Activated CD8-positive, alpha-beta memory T cell treated with anti-CD3 and anti-CD28 coated beads for 24 hours (primary cell): ENCODE measurements at regions not wholly inside any gene's neighbourhood (a gene's known extent, or its start where the extent isn't known, plus 50 kb on each side); places are given as distances from the start of the nearest gene placed in this dataset.

Experiments
- DNase-seq: peaks from one replicate; pipeline ENCODE4 v3.0.0-alpha.2; 2020

DNA sequence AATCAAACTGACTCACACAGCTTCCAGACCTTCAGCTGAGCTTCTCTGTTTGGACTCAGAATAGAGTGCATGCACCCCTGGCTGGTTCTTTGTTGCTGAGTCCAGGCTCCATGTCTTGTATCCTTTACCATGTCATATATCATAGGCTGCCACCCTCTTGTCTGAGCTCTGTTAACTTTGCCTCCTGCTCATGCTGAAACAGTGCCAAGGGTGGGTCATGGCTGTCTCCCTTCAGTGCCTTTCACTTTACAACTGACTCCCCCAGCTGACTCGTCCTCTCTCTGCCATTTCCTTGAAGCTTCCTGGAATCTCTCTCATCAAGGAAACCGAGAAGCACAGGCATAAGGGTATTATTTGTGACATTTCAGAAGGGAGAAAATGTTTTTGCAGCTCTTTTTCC is 885.3 kb downstream of the TTLL7 start:
- DNase-seq: no peak

DNA sequence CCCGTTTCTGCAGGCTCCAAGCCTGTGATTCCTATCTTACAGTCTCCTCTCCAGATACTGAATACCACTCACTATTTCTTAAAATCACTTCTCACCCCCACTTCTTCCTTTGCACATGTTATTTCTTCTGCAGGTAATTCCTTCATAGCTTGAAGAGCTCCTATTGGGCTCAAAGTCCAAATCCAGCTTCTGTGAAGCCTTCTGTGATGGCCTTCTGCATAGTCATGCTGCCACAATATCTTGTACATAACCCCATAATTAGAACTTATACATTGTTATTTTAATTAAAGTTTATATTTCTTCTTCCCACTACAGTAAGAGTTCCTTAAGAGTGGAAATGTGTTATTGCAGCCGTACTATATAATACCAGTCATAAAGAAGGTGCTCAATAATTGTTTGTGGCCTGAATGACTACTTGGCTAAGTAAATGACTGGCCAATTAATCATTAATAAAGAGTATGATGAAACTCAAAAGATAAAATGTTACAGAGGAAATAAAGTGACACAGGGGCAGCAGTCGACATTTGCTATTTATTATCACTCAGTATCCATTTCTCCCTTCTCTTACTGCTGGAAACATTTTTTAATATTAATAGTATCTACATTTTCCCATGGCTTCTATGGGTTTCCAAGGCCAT is 886.6 kb downstream of the TTLL7 start:
- no peak for DNase-seq

DNA sequence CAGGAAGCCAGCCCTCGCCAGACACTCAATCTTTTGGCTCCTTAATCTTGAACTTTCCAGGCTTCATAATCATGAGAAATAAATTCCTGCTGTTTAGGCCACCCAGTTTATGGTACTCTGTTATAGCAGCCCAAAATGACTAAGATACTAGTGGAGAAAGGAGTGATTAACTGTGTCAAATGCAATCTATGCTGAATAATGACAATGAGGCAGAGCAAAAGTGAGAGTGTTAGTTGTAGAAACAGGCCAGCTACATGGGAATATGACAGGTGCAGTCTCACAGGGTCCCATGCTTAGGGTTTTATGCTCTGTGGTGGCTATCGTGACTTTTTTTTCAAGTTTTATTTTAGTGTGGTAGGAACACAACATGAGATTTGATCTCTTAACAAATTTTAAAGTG is 888.8 kb downstream of the TTLL7 start:
- no peak for DNase-seq

DNA sequence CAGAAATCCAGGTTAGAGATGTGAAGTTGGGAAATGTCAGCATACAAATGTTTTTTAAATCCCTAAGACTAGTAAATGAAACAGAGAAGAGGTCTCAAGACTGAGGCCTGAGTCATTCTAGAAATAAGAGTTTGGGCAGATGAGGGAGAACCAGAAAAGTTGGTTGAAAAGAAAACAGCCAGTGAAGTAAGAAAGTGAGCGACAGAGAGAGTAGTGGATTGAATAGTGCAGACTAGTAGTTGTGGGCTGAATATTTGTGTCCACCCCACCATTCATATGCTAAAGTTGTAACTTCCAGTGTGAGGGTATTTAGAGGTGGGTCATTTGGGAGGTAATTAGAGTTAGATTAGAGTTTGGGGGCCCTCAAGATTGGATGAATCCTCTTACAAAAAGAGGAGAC is 889.2 kb downstream of the TTLL7 start:
- no peak for DNase-seq

DNA sequence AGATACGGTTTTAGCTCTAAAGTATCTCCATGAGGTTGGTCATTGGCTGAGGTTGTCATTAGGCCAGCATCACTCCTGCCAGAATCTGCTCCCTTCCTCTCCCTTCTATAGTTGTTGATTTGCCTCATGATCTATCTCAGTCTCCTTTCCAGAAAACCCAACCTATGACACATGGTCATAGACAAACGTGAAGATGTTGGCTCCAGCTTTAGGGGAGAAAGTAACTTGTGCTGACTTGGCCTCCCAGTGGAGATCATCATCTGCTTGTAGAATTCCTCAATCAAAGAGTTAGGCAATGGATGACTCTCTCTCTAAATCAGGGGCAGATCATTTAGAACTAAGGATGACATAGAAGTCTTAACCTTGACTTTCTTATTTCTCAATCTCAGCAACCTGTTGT is 894.4 kb downstream of the TTLL7 start:
- DNase-seq: no peak

DNA sequence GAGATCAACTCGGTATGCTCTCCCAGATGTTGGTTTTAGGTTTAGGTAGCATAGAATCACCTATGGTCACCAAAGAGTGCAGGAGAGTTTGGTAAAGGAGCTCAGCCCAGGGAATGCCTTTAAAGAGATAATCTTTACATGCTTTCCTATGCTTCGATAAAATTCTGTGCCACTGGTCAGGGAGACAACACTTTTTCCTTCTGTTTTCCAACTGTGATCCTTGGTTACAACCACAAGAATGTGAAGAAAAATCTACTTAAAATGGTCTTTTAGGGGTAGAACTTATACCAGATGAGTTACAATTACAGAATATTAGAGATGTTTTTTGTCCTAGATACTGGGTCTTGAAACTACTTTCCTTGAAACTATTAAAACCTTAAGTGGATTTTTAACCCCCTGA is 895.6 kb downstream of the TTLL7 start:
- no peak for DNase-seq

DNA sequence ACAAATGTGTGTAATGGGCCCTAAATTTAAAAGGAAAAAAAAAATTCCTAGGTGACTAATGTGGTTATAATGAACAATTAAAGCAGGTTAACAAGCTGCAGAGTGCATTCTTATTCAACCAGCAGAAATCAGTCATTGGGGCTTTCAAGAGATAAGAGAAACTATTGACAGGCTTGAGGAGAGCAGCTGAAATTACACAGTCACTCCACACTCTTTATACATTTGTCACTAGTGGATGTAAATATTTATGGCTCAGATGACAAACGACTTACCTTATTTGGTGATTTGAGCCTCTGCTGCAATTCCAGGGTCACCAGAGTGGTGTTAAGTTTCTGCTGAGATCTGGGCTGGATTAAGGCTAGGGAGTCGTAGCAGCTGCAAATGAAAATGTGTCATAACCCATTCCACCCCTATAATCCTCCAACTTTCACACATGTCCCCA is 896.3 kb downstream of the TTLL7 start:
- no peak for DNase-seq

DNA sequence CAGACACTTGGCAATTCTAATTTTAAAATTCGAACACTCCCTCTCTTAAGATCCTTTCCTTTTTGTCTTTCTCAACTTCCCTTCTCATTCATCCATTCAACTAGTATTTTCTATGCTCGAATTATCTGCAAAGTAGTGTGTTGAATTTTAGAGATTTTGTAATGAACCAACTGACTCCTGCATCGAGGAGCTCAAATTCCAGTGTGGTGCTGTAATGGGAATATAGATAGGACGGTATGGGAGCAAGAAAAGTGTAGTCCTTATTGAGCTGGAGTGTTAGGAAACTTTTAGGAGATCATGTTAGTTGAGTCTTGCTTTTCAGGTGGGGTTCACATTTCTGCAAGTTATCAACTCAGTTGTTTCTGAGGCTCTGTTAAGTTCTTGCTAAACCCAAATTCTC is 897.5 kb downstream of the TTLL7 start:
- no peak for DNase-seq

DNA sequence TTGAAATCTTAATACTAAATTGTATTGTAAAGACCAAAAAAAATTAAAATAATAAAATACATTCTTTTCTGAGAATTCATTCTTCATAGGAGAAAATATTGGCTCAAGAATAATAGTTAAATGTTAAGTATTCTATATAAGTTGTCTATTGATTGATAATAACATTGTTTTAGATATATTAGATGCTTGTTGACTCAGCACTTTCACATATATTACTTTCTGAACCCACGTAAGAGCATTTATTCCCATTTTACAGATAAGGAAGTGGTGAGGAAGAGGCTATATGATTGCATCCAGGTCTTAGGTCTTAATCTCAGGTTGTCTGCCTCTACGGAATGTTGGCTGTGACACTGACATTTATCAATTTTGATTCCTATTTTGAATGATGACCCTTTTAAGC is 898.8 kb downstream of the TTLL7 start:
- no peak for DNase-seq

DNA sequence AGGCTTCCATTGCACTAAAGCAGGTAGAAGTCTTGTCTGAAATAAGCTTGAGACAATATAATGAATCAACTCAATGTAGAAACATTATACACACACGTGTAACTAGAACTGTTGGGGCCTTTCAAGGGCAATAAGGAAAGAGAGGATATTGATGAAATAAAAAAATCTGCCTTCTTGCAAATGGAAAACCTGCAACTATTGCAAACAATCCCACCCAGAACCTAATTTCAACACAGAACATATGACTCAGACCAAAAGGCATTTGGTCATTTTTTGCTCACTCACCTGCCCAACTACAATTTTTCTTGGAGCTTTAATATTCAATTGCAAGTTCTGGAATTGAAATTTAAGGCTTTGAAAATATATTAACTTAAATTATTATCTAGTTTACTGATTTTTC is 900.1 kb downstream of the TTLL7 start:
- no peak for DNase-seq

DNA sequence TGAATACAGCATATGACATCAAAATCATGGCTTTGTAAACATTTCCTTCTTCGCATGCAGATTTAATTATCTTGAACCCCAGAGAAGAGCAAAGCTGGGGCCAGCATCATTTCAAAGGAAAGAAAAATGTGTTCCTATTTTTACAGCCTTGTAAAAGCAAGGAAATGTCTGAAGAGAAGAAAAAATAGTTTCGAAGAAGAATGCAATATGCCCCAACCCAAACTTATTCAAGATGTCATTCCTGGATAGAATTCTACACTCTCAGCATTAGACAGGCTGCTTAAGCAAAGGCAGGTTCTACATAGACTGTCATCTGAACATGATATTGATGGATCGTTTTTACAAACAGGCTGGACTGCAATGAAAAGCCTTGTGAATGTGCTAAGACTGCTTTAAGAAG is 900.8 kb downstream of the TTLL7 start:
- DNase-seq: no peak

DNA sequence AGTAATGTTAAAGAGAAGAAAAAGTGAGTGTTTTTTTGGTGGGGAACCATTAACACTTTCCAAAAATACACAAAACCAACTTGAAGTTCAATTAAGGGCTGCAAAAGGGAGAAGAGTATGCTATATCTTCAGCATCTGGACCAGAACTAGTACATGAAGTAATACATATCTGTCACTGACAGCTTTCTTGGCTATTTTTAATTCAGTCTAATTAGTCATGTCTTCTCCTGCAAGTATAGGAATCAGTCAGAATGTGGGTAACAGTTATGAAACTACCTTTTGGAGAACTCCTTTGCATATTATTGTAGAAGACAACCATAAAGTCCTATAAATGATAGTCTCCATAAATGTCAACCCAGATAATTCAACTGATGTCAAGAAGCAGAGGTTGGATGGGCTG is 901.2 kb downstream of the TTLL7 start:
- no peak for DNase-seq

DNA sequence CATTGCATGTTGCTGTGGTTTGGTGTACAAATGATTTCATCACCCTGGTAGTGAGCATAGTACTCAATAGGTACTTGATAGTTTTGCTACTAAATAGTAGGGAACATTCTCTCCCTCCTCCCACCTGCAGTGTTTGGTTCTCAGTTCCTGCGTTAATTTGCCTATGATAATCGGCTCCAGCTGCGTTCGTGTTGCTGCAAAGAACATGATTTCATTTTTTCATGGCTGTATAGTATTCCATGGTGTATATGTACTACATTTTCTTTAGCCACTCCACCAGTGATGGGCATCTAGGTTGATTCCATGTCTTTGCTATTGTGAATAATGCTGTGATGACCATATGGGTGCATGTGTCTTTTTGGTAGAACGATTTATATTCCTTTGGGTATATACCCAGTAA is 903.4 kb downstream of the TTLL7 start:
- DNase-seq: no peak

DNA sequence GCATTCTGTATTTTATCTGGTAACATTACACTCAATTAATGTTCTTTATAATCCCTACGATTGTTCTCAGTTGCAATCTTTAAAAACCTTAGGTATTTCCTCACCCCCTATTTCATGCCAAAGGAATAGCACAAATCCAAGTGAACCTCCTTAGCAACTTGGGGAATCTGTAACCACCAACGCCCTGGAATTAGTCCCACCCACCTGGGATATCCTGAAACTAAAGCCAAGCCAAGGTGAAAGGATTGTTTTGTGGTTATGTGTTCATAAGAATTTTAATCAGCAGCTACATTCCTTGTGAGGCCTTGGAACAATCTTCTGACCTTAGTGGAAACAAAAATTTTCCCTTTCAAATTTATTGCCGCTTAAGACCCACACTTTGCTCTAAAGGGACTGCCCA is 908.7 kb downstream of the TTLL7 start:
- DNase-seq: no peak

DNA sequence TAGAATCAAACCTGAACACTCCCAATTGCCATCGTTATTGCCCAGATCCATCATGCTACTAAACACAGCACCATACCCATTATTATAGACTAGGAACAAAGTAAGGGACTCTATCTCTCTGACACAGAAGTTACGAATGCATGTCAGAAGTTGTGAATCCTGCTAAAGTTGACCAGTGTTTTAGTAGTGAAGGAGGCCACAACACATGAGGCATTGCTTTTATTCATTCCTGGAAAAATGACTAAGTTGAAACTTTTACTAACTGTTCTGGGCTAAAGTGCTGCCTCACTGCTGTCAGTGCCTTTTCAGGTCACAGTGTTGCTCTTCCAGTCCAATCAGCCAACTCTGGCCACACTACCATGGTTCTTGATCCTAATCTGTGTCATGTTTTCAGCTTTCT is 911.1 kb downstream of the TTLL7 start:
- no peak for DNase-seq

DNA sequence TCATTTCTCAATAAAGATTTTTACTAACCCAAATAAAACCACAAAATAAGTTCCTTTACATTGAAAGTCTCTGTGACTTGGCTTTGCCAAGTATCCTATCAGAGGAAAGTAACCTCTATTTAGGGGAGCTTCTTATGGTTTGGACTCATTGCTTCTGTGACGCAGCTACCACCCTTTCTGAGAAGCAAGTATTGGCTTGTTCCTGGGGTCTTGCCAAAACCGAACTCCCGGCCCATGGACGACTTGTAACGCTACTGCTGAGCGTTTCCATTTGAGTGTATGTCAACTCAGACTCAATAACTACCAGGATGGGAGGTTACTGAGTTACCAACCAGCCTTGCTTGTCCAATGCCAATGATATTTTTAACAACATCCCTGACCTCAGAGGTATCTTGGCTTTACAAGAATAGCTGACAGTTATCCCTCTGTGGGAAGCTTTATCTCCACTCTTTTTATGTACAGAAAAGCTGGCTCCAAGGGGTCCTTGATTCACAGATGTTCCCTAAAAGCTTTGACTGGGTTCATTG is 911.9 kb downstream of the TTLL7 start:
- no peak for DNase-seq

DNA sequence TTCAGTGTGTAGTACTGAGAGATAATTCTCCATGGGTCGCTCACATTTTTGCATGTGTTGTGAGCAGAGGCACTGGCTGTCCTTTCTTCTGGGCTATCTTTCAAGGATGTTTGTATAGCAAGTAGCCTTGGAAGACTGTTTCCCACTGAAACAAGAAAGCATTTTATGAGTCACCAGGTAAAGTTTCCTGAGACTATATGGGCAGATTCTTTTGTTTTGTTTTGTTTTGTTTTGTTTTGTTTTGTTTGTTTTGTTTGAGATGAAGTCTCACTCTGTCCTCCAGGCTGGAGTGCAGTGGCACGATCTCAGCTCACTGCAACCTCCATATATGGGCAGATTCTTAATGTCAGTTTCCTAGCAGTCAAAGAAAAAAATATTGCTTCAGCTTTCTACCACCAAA is 912.6 kb downstream of the TTLL7 start:
- DNase-seq: no peak

DNA sequence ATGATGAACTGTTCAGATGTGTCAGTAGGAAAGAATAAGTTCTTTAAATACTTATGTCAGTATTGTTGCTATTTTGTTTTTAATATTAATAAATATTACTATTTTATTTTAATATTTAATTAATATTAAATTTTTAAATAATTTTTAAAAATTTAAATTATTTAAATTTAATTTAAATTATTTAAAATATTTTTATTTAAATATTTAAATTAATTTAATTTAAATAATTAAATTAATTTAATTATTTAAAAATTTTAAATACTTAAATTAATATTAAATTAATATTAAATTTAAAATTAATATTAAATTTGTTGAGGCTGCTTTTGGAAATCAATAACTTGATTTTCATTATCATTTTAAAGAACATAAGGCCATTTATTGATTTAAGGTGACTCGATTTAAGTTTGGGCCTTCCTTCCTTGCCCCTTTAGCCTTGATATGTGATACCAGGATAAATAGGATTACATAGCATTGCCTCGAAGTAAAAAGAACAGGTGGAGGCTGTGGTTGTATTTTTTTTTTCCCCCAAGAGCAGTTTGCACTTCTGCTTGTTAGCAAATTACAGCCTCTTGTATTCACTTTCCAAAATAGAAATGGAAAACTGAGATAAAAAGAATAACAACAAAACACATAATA is 915.2 kb downstream of the TTLL7 start:
- DNase-seq: no peak

DNA sequence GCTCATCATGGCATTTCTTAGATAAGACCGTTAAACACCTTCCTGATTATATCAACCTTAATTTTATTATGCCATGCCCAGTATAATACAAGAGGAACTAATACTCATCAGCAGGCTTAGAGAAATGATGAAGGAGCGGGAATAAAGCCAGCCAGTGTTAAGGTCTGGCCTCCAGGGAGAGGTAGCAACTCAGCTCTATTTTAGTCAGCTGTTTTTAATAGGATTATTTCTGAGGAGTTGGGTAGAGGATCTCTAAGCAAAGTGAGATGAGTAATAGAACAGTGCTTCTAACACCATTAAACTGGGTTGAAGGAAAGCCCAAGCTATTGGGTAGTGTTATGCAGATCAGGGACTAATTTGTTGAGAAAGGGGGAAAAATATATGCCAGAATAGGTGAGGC is 921.5 kb downstream of the TTLL7 start:
- DNase-seq: no peak

DNA sequence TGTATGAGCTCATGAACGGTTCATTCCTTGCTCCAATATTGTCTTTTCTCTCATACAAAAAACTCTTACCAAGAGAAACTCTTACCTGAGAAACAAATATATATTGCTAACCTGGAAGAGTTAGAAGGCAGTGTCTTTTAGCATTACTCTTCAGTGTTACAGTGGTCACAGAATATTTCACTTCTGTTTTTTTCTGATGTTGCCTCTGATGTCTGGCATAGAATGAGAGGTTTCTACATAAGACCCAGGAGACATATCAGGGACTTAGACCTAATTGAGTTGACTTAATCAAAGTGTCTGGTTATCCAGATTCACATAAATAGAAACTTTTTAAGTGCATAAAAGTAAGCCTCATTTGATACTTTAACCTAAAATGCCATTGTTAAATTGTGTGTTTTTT is 923.8 kb downstream of the TTLL7 start:
- no peak for DNase-seq

DNA sequence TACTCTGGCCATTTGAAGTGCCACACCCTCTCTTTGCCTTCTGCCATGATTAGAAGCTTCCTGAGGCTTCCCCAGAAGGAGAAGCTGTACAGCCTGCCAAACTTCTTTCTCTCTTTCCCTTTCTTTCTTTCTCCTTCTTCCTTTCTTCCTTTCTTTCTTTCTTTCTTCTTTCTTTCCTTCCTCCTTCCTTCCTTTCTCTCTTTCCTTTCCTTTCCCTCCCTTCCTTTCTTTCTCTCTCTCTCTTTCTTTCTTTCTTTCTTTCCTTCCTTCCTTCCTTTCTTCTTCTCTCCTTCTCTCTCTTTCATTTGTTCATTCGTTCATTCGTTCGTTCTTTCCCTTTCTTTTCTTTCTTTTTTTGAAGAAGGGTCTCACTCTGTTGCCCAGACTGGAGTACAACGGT is 931.0 kb downstream of the TTLL7 start:
- DNase-seq: no peak

DNA sequence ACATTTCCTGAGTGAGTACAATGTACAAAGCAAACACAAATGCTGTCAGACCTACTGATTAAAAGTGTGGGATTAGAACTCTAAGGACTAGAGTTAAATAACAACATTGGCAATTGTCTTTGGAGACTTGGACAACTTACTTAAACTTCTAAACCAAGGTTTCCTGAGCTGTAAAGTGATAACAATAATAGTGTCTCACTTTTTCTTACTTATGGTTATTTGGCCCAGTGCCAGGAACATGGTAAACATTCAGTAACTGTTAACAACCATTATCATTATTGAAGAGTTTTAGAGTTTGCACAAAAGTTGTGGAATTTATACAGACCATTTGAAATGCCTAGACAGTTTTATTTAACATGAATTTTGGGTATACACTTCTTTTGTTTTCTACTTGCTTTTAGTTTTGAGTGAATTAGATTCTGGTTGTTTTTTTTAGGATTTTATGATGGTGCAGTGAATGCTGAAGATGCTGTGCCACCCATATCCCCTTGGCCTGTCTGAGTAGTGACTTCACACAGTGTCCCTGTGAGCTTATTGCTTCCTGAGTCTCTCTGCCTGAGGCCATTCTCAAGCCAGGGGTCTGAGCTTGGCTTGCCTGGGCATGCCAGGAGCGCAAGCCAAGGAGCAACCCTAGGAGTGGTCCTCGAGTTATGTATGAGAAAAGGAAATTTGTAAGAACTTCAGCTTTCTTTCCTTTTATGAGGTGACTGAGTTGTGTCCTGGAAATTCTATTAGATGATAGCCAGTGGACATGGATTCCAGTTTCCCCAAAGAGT is 932.8 kb downstream of the TTLL7 start:
- no peak for DNase-seq

DNA sequence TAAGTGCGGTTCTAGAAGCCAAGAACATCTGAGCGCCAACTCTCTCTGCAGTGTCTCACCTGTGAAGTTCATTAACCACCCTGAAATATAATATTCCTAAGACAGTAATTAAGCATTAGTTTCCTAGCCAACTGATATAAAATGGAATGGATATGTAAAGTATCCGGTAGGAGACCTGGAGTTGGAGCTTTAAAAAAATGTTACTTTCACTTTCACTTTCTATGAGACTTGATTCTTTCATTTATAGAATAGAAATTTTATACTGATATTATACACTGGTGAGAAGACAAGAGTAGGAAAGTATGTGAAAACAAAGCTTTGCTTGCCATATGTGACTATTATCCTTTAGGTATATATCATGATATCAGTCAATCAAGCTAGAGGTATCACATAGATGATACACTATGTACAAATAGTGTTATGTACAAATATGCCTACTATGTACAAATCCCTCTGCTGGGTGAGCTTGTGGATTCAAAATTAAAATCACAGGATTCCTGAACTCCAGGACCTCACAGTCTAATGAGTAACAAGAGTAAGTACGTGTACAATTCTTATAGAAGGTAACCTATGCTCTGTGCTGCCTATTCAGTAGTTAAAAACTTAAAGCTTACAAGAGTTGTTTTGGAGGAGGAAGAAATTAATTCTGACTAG is 934.2 kb downstream of the TTLL7 start:
- DNase-seq: no peak
